ENCODE measurements at regions not wholly inside any gene's neighbourhood (a gene's known extent, or its start where the extent isn't known, plus 50 kb on each side); places are given as distances from the start of the nearest gene placed in this dataset.
"Not testable (repeated sequence)": the region's sequence is repeated elsewhere in the genome, so short reads cannot be mapped to it uniquely, and the experiment has no call there.

GRCh38 chr2:107735201-107735600 lies 91.5 kb upstream of the RGPD4 start:
- no peak overlapping the region for H3K27ac Mint-ChIP-seq
- H3K4me1 Mint-ChIP-seq: no peaks in the 10 kb centered on the region
- H3K4me3 Mint-ChIP-seq: no peak overlapping the region
- H3K36me3 Mint-ChIP-seq: no peaks in the 10 kb centered on the region
- H3K9me3 Mint-ChIP-seq: peaks cover 4 to 5% of the 10 kb centered on the region in 2 donors
- DNase-seq (no peak), ATAC-seq (replicated peaks) (no peak)
- H3K27me3 Mint-ChIP-seq: no peaks in the 10 kb centered on the region

DNA sequence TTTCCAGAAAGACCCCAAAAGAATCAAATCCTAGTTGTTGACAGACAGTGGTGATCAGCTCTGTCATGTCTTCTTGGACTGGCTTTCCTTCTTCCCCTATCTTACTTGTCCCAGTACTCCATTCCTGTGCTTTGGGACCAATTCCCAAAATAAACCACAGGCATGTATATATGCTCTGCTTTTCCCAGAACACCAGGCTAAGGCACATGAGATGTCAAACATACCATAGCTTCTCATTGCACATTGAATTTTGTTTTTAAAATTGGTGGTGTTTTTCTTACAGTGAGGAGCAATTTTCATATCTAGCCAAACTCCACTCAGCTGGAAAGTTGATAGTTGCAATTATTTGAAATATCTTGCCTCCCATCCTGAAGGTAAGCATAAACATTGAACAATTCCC lies 88.9 kb upstream of the RGPD4 start:
- DNase-seq (no peak), ATAC-seq (replicated peaks) (no peak)
- Mint-ChIP-seq H3K4me1 (no peaks in the 10 kb centered on the region), H3K9me3 (peaks cover 4 to 5% of the 10 kb centered on the region in 2 donors), H3K4me3 (no peak overlapping the region), H3K27me3 (no peaks in the 10 kb centered on the region), H3K27ac (no peak overlapping the region), H3K36me3 (no peaks in the 10 kb centered on the region)

DNA sequence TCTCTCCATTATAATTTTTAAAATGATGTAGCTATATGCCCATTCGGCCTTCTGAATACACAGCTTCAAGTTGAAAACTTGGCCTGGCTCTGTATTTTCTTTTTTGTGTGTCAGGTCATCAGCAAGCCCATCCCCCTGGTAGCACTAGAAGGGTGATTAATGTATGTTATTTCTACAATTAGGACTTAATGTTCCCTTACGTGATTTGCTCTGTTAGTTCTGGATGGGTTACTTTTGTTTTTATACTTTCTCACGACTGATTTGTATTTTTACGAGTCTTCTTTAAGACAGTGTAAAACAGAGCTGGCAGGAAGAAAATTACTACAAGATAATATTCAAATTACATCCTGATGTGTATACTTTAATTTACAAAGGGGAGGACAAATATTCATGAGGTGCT lies 88.4 kb upstream of the RGPD4 start:
- ATAC-seq (replicated peaks) (no peak), DNase-seq (no peak)
- no peaks in the 10 kb centered on the region for H3K36me3 Mint-ChIP-seq
- H3K4me1 Mint-ChIP-seq: no peaks in the 10 kb centered on the region
- H3K4me3 Mint-ChIP-seq: no peak overlapping the region
- peaks cover 4 to 5% of the 10 kb centered on the region in 2 donors for H3K9me3 Mint-ChIP-seq
- H3K27ac Mint-ChIP-seq: no peak overlapping the region
- no peaks in the 10 kb centered on the region for H3K27me3 Mint-ChIP-seq

DNA sequence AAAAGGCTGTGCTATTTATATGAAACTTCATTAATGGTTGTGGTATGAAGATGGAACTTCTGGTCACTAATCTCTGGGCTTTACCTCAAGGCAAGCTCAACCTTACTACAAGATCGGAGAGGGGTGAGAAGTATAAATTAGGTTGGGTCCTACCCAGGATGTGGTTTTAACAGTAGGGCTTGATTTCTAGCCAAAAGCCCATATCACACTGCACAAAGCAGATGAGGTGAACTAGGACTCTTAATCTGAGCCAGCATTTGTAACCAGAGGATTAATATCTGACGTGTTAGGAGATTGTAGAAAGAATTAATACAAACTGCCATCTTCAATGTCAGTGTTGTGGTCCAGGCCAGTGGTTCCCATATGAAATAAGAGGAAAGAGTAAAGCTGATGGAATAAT lies 86.4 kb upstream of the RGPD4 start:
- Mint-ChIP-seq H3K4me3 (no peak overlapping the region), H3K9me3 (peaks cover 3 to 5% of the 10 kb centered on the region in 2 donors), H3K36me3 (no peaks in the 10 kb centered on the region), H3K27ac (no peak overlapping the region), H3K4me1 (no peaks in the 10 kb centered on the region), H3K27me3 (no peaks in the 10 kb centered on the region)
- DNase-seq (no peak), ATAC-seq (replicated peaks) (no peak)

- Mint-ChIP-seq H3K27ac (no peak overlapping the region), H3K4me1 (no peaks in the 10 kb centered on the region), H3K27me3 (no peaks in the 10 kb centered on the region), H3K9me3 (peaks cover 4 to 5% of the 10 kb centered on the region in 2 donors), H3K4me3 (no peak overlapping the region), H3K36me3 (no peaks in the 10 kb centered on the region)
- ATAC-seq (replicated peaks) (no peak), DNase-seq (no peak)
These were observed 84.1 kb upstream of the RGPD4 start for GRCh38 chr2:107742460-107743027.

DNA sequence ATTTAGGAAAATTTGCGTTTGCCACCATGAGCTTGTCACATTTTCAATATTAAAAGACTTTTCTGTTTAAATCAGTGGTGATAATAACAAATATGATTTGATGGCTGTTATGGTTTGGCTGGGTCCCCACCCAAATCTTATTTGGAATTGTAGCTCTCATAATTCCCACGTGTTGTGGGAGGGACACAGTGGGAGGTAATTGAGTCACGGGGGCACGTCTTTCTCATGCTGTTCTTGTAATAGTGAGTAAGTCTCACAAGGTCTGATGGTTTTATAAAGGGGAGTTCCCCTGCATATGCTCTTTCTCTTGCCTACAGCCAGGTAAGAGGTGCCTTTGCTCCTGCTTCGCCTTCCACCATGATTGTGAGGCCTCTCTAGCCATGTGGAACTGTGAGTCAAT lies 83.4 kb upstream of the RGPD4 start:
- H3K4me3 Mint-ChIP-seq: no peak overlapping the region
- no peaks in the 10 kb centered on the region for H3K4me1 Mint-ChIP-seq
- DNase-seq (no peak), ATAC-seq (replicated peaks) (no peak)
- peaks cover 4 to 5% of the 10 kb centered on the region in 2 donors for H3K9me3 Mint-ChIP-seq
- no peak overlapping the region for H3K27ac Mint-ChIP-seq
- no peaks in the 10 kb centered on the region for H3K27me3 Mint-ChIP-seq
- H3K36me3 Mint-ChIP-seq: no peaks in the 10 kb centered on the region

- Mint-ChIP-seq H3K9me3 (peaks cover 0 to 3% of the 10 kb centered on the region in 2 donors), H3K4me3 (no peak overlapping the region), H3K27me3 (no peaks in the 10 kb centered on the region), H3K4me1 (no peaks in the 10 kb centered on the region), H3K36me3 (no peaks in the 10 kb centered on the region), H3K27ac (no peak overlapping the region)
- DNase-seq (no peak), ATAC-seq (replicated peaks) (no peak)
These were observed 81.6 kb upstream of the RGPD4 start for GRCh38 chr2:107745100-107745499.

DNA sequence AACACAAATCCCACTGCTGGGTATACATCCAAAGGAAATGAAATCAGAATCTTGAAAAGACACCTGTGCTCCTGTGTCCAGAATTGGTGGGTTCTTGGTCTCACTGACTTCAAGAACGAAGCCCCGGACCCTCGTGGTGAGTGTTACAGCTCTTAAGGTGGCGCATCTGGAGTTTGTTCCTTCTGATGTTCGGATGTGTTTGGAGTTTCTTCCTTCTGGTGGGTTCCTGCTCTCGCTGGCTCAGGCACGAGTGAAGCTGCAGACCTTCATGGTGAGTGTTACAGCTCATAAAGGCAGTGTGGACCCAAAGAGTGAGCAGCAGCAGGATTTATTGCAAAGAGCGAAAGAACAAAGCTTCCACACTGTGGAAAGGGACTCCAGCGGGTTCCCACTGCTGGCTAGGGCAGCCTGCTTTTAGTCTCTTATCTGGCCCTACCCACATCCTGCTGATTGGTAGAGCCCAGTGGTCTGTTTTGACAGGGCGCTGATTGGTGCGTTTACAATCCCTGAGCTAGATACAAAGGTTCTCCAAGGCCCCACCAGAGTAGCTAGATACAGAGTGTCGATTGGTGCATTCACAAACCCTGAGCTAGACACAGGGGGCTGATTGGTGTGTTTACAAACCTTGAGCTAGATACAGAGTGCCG lies 80.0 kb upstream of the RGPD4 start:
- DNase-seq; H3K27ac Mint-ChIP-seq; H3K9me3 Mint-ChIP-seq; H3K4me1 Mint-ChIP-seq; H3K27me3 Mint-ChIP-seq; H3K36me3 Mint-ChIP-seq; H3K4me3 Mint-ChIP-seq; ATAC-seq (replicated peaks): not testable (repeated sequence)

DNA sequence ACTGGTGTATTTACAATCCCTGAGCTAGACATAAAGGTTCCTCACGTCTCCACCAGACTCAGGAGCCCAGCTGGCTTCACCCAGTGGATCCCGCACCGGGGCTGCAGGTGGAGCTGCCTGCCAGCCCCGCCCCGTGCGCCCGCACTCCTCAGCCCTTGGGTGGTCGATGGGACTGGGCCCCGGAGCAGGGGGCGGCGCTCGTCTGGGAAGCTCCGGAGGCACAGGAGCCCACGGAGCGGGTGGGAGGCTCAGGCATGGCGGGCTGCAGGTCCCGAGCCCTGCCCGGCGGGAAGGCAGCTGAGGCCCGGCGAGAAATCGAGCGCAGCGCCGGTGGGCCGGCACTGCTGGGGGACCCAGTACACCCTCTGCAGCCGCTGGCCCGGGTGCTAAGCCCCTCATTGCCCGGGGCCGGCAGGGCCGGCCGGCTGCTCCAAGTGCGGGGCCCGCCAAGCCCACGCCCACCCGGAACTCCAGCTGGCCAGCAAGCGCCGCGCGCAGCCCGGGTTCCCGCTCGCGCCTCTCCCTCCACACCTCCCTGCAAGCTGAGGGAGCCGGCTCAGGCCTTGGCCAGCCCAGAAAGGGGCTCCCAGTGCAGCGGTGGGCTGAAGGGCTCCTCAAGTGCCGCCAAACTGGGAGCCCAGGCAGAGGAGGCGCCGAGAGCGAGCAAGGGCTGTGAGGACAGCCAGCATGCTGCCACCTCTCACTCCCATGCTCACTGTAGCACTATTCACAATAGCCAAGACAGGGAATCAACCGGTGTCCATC lies 79.3 kb upstream of the RGPD4 start:
- not testable (repeated sequence) for H3K27me3 Mint-ChIP-seq; H3K36me3 Mint-ChIP-seq; H3K4me3 Mint-ChIP-seq; H3K9me3 Mint-ChIP-seq; H3K4me1 Mint-ChIP-seq; H3K27ac Mint-ChIP-seq; DNase-seq; ATAC-seq (replicated peaks)

- Mint-ChIP-seq H3K9me3 (peaks cover 0 to 7% of the 10 kb centered on the region in 2 donors), H3K27me3 (no peaks in the 10 kb centered on the region), H3K27ac (peak overlapping the region; percentile 63), H3K36me3 (no peaks in the 10 kb centered on the region), H3K4me3 (no peak overlapping the region), H3K4me1 (no peaks in the 10 kb centered on the region)
- no peak for DNase-seq
- no peak for ATAC-seq (replicated peaks)
These were observed 78.6 kb upstream of the RGPD4 start for GRCh38 chr2:107747964-107748583.

DNA sequence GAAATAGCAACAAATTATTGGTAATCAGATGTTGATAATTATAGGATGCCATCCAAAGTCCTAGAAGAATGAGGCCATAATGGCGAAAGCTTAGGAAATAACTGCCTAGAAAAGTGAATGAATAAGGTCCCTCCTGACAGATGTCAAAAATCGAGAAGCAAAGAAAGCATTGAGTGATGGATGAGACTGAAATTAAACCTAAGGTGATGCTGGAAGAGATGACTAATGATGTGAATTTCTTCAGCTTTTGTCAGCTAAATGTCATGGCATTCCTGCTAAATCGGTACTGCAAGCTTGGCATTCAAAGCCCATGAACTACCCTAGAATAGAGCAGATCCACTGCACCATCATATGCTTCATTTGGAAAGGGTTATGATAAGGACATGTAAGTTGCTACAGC lies 74.8 kb upstream of the RGPD4 start:
- ATAC-seq (replicated peaks): no peak
- no peak for DNase-seq
- no peak overlapping the region for H3K27ac Mint-ChIP-seq
- H3K9me3 Mint-ChIP-seq: peaks cover 0 to 8% of the 10 kb centered on the region in 2 donors
- no peaks in the 10 kb centered on the region for H3K27me3 Mint-ChIP-seq
- H3K4me3 Mint-ChIP-seq: no peak overlapping the region
- H3K4me1 Mint-ChIP-seq: no peaks in the 10 kb centered on the region
- H3K36me3 Mint-ChIP-seq: no peaks in the 10 kb centered on the region

GRCh38 chr2:107753806-107754205 lies 72.9 kb upstream of the RGPD4 start:
- not testable (repeated sequence) for ATAC-seq (replicated peaks); H3K4me1 Mint-ChIP-seq; DNase-seq; H3K27me3 Mint-ChIP-seq; H3K4me3 Mint-ChIP-seq; H3K27ac Mint-ChIP-seq; H3K36me3 Mint-ChIP-seq
- H3K9me3 Mint-ChIP-seq: peaks cover 0 to 10% of the 10 kb centered on the region in 2 donors

- Mint-ChIP-seq H3K4me3 (no peak overlapping the region), H3K4me1 (no peaks in the 10 kb centered on the region), H3K27ac (no peak overlapping the region), H3K36me3 (no peaks in the 10 kb centered on the region), H3K27me3 (no peaks in the 10 kb centered on the region), H3K9me3 (peaks cover 0 to 9% of the 10 kb centered on the region in 2 donors)
- DNase-seq: no peak
- no peak for ATAC-seq (replicated peaks)
These were observed 69.5 kb upstream of the RGPD4 start for GRCh38 chr2:107757223-107757622.

GRCh38 chr2:107760620-107761364 lies 65.9 kb upstream of the RGPD4 start:
- no peaks in the 10 kb centered on the region for H3K4me1 Mint-ChIP-seq
- no peak overlapping the region for H3K4me3 Mint-ChIP-seq
- H3K9me3 Mint-ChIP-seq: peaks cover 0 to 2% of the 10 kb centered on the region in 2 donors
- H3K36me3 Mint-ChIP-seq: no peaks in the 10 kb centered on the region
- no peak overlapping the region for H3K27ac Mint-ChIP-seq
- ATAC-seq (replicated peaks): no peak
- H3K27me3 Mint-ChIP-seq: no peaks in the 10 kb centered on the region
- no peak for DNase-seq
